Jurkat, Clone E6-1 (cell line): ENCODE measurements at regions not wholly inside any gene's neighbourhood (a gene's known extent, or its start where the extent isn't known, plus 50 kb on each side); places are given as distances from the start of the nearest gene placed in this dataset.
"Not testable (repeated sequence)": the region's sequence is repeated elsewhere in the genome, so short reads cannot be mapped to it uniquely, and the experiment has no call there.

ENCODE experiments used
- DNase-seq: peaks from one replicate; pipeline ENCODE4 v3.0.0-alpha.2; 2011; ENCODE audit warnings: low read depth, low spot score
- H3K4me3 ChIP-seq: 2 replicates; pipeline ENCODE4 v1.5.1; 2011; ENCODE audit warnings: mild to moderate bottlenecking, low read length, control low read depth, moderate library complexity

- no peak for DNase-seq
- H3K4me3 ChIP-seq = no peak overlapping the region
These were observed 489.1 kb downstream of the RMST start for GRCh38 chr12:97951717-97952116.

DNA sequence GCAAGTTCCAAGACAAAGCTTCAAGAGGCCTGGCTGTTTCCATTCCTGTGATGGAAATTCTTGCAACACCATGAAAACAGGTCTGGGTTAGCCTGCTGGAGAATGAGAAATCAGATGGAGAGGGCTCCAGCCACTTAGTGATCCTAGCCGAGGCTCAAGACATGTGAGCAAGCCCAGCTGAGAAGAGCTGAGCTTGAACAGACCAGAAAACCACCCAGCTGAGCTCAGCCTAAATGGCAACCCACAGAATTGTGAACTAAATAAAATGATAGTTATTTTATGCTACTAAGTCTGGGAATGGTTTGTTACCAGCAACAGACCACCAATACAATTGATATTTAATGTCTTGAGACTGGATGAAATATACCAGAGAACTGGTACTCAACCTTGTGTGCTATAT, 494.5 kb downstream of the RMST start:
- H3K4me3 ChIP-seq = no peak overlapping the region
- DNase-seq = no peak

GRCh38 chr12:97960225-97960624, 497.6 kb downstream of the RMST start:
- no peak for DNase-seq

DNA sequence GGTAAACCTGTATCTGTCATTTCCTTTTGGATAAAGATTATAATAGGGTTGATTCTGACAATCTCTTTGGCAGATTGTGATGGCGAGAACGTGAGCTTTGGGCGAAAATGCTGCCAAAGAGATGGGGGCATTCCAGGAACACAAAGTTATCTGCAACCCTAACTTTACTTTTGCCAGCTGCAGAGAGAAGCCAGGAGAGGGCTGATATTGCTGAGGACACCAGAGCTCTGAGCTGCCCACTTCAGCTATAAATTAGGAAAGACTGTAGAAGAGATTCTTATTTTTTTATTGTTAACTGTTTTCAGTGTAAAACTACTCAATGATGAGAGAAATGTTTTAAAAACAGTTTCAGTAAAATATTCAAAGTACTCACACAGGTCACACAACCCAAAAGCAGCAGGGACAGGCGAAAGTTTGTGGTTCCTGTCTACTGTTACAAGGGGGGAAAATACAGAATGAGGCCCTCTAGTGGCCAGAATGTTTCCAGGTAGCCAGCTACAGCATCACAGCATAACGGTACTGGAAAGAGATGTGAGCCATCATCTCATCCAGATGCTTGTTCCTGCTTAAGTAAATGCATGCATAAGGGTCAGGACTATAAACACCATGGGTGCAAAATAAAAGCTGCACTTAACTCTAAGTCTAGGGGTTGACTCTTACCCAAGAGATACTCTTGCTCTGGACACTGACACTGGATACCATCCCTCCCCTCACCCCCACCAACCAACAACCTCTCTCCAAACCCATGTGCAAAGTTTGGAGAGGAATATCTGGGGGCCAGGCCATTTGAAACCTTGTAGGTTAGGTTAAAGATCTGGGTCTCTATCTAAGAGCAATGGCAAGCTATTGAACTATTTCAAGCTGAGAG, 498.4 kb downstream of the RMST start:
- peak; percentile 37 for DNase-seq
- H3K4me3 ChIP-seq = no peak overlapping the region

More at GRCh38 chr12:97960225-97960624, 497.6 kb downstream of the RMST start:
- H3K4me3 ChIP-seq = no peak overlapping the region

- no peak for DNase-seq
- no peak overlapping the region for H3K4me3 ChIP-seq
These were observed 505.2 kb downstream of the RMST start for GRCh38 chr12:97967831-97968230.

GRCh38 chr12:97968641-97969197, 506.1 kb downstream of the RMST start:
- H3K4me3 ChIP-seq = no peak overlapping the region
- DNase-seq = no peak

GRCh38 chr12:97977870-97978405, 515.3 kb downstream of the RMST start:
- H3K4me3 ChIP-seq = no peak overlapping the region
- no peak for DNase-seq

- DNase-seq = no peak
- H3K4me3 ChIP-seq = no peak overlapping the region
These were observed 520.1 kb downstream of the RMST start for GRCh38 chr12:97982684-97983083.

GRCh38 chr12:97983796-97984195, 521.2 kb downstream of the RMST start:
- H3K4me3 ChIP-seq = no peak overlapping the region
- DNase-seq = no peak

GRCh38 chr12:97984436-97984835, 521.8 kb downstream of the RMST start:
- H3K4me3 ChIP-seq = no peak overlapping the region

DNA sequence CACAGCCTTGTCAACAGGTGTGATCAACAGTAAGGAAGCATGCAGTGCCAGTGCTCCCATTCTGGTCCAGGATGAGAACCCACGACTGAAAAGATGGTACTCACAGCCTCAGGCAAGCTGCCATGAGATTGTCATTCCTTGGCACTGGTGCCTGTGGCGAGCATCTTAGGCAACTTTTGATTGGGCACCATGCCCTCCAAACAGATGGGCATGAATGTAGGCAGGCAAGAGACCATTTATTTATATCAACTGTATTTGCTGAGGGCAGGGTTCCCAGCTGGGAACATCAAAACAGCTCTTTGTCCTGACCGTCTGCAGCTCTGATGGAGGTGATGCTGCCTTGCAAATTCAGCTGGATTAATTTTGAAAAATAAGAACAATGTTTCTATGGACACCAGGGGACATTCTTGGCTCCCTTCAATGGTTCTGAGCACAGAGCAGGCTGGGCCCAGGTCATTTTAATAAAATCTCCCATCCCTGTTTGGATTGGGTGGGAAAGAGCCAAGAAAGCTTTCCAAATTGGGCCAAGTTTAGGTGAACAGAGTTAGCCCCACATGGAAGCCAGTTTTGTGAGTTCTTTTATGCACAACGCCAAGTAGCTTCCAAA, 522.5 kb downstream of the RMST start:
- no peak for DNase-seq
- H3K4me3 ChIP-seq = no peak overlapping the region

More at GRCh38 chr12:97984436-97984835, 521.8 kb downstream of the RMST start:
- DNase-seq = no peak

GRCh38 chr12:97985834-97986233, 523.2 kb downstream of the RMST start:
- H3K4me3 ChIP-seq = no peak overlapping the region
- no peak for DNase-seq

- DNase-seq, H3K4me3 ChIP-seq: not testable (repeated sequence)
These were observed 526.0 kb downstream of the RMST start for GRCh38 chr12:97988588-97988987.

DNA sequence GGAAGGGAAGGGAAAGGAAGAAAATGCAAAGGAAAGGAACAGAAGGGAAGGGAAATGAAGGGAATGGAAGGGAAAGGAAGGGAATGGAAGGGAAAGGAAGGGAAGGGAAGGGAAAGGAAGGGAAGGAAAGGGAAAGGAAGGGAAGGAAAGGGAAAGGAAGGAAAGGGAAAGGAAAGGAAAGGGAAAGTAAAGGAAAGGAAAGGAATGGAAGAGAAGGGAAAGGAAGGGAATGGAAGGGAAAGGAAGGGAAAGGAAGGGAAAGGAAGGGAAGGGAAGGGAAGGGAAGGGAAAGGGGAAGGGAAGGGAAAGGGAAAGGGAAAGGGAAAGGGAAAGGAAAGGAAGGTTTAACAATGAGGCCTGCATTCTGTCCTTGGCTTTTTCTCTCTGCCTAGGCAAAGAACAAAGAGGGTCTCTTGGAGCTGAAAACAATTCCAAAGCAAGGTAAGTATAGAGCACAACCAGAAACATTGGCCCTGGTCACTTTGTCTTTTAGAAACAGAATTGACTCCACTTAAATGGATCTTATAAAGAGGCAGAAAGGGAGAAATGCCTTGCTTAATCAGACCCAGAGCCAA, 525.9 kb upstream of the TMPO start:
- no peak for DNase-seq
- no peak overlapping the region for H3K4me3 ChIP-seq

- no peak for DNase-seq
- no peak overlapping the region for H3K4me3 ChIP-seq
These were observed 520.5 kb upstream of the TMPO start for GRCh38 chr12:97994746-97995484.

GRCh38 chr12:97995559-97995958, 519.8 kb upstream of the TMPO start:
- no peak for DNase-seq
- H3K4me3 ChIP-seq = no peak overlapping the region

- no peak for DNase-seq
- no peak overlapping the region for H3K4me3 ChIP-seq
These were observed 514.0 kb upstream of the TMPO start for GRCh38 chr12:98001430-98001829.

DNA sequence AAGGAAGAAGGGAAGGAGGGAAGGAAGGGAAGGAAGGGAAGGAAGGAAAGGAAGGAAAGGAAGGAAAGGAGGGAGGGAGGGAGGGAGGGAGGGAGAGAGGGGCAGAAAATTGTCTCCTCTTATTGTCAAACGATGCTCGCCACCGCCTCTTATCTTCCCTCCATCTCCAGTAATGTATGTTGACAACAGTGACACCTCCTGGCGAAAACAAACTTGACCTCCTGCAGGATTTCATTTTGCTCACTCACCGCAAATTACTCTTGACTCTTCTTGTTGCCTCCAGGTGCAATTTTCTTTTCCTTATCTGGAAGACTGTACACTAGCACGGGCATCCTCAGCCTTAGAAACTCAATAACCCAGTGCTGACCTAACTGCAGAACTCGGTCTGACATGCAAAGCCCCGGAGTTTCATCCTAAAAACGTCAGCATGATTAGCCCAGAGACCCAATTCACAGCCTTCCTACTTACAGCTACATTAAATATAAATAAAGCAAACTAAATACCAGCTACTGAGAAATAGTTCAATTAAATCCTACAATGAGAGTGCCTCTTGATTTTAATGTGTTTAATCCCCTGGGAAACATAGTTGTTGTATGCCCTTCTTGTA, 512.4 kb upstream of the TMPO start:
- H3K4me3 ChIP-seq = no peak overlapping the region
- peak; percentile 61 for DNase-seq

DNA sequence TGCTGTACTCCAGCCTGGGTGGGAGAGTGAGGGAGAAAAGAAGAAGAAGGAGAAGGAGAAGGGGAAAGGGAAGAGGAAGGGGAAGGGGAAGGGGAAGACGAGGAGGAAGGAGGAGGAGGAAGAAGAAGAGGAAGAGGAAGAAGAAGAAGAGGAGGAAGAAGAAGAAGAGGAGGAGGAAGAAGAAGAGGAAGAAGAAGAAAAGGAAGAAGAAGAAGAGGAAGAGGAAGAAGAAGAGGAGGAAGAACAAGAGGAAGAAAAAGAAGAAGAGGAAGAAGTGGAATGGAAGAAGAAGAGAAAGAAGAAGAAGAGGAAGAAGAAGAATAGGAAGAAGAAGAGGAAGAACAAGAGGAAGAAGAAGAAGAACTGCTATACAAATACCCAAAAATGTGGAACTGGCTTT, 507.4 kb upstream of the TMPO start:
- DNase-seq = no peak

More for the DNA sequence above, 507.4 kb upstream of the TMPO start:
- H3K4me3 ChIP-seq = no peak overlapping the region
